ENCODE measurements at regions not wholly inside any gene's neighbourhood (a gene's known extent, or its start where the extent isn't known, plus 50 kb on each side); places are given as distances from the start of the nearest gene placed in this dataset.

DNA sequence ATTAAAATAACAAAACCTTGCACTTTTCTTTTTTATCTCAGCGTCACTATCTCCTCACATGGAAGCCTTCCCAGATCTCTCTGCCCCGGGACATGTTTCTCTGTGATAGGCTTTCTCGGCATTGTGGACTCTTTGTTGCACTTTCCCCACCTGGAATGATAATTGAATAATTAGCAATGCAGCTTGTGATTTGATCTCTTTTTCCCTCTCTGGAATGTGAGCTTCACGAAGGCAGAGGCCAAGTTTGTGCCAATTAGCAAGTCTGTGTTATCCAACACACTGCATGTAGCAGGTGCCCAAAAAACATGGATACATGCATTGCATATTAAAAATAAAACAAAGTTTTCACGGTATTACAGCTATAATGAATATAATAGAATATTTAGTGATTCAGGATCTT is 431.2 kb downstream of the HAPSTR1 start:
- Histone ChIP-seq H3K27ac (no peak overlapping the region), H3K27me3 (no peaks in the 10 kb centered on the region), H3K4me3 (no peak overlapping the region), H3K36me3 (no peaks in the 10 kb centered on the region), H3K9me3 (no peaks in the 10 kb centered on the region), H3K4me1 (peaks cover 2 to 15% (median 15%) of the 10 kb centered on the region in 4 donors)
- no peak for TF ChIP-seq POLR2AphosphoS5 (IDR thresholded peaks at IDR 0.05)
- TF ChIP-seq, protein P1, sequence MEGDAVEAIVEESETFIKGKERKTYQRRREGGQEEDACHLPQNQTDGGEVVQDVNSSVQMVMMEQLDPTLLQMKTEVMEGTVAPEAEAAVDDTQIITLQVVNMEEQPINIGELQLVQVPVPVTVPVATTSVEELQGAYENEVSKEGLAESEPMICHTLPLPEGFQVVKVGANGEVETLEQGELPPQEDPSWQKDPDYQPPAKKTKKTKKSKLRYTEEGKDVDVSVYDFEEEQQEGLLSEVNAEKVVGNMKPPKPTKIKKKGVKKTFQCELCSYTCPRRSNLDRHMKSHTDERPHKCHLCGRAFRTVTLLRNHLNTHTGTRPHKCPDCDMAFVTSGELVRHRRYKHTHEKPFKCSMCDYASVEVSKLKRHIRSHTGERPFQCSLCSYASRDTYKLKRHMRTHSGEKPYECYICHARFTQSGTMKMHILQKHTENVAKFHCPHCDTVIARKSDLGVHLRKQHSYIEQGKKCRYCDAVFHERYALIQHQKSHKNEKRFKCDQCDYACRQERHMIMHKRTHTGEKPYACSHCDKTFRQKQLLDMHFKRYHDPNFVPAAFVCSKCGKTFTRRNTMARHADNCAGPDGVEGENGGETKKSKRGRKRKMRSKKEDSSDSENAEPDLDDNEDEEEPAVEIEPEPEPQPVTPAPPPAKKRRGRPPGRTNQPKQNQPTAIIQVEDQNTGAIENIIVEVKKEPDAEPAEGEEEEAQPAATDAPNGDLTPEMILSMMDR (IDR thresholded peaks at IDR 0.05), result no peak
- no peak for TF ChIP-seq EP300 (IDR thresholded peaks at IDR 0.05)
- TF ChIP-seq POLR2A (IDR thresholded peaks at IDR 0.05), result no peak
- DNase-seq, result no peak
- WGBS, 2 donors, result 66 to 68% methylated on average over 5 of the region's 5 CpGs
- intact Hi-C loops (cut with DNase I), result loop anchor here (5.0 kb wide), 1 partner anchor 225 kb away; no protein-coding TSS in a partner anchor

DNA sequence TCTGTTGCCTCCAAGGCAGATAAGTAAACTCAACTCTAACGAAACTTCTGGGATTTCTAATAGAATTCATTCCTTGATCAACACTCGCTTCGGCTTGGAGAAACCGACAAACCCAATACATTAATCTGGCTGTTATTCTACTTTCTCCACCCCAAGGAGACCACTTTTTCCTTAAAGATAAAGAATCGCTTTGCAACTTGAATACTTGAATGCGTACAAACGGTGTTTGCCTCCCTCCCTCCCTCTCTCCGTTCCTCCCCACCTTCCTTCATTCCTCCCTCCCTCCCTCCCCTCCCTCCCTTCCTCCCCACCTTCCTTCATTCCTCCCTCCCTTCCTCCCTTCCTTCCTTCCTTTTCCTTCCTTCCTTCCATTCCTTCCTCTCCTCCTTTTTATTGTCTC is 432.6 kb downstream of the HAPSTR1 start:
- H3K36me3 ChIP-seq, result no peaks in the 10 kb centered on the region
- H3K27ac ChIP-seq, result no peak overlapping the region
- WGBS, 2 donors, result 67 to 91% methylated on average over 7 to 8 of the region's 8 CpGs
- intact Hi-C loops (cut with DNase I), result loop anchor here (5.0 kb wide), 1 partner anchor 227 kb away; no protein-coding TSS in a partner anchor
- TF ChIP-seq, protein P1 (IDR thresholded peaks at IDR 0.05), result no peak
- TF ChIP-seq EP300 (IDR thresholded peaks at IDR 0.05) (no peak), POLR2AphosphoS5 (IDR thresholded peaks at IDR 0.05) (no peak), POLR2A (IDR thresholded peaks at IDR 0.05) (no peak)
- no peaks in the 10 kb centered on the region for H3K9me3 ChIP-seq
- no peak for DNase-seq
- H3K27me3 ChIP-seq, result no peaks in the 10 kb centered on the region
- H3K4me3 ChIP-seq, result no peak overlapping the region
- peaks cover 0 to 9% (median 5%) of the 10 kb centered on the region in 4 donors for H3K4me1 ChIP-seq

DNA sequence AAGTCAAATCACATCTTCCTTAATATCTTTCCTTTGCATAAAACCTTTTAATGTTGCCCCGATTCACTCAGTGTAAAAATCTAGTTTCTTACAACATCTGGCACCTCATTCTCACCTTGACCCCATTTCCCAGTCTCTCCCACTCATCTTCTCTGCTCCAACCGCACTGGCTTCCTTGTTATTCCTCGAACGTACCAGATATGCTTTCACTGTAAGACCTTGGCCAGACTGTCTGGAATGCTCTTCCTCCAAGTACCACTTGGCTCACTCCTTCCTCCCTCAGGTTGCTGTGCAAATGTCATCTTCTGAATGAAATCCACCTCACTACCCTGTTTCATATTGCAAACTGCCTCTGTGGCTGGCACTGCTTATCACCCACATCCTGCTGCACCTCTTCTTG is 433.6 kb downstream of the HAPSTR1 start:
- no peaks in the 10 kb centered on the region for H3K27me3 ChIP-seq
- TF ChIP-seq EP300 (IDR thresholded peaks at IDR 0.05), result no peak
- TF ChIP-seq POLR2AphosphoS5 (IDR thresholded peaks at IDR 0.05), result no peak
- TF ChIP-seq, protein P1 (IDR thresholded peaks at IDR 0.05), result no peak
- no peak for TF ChIP-seq POLR2A (IDR thresholded peaks at IDR 0.05)
- no peak overlapping the region for H3K4me3 ChIP-seq
- H3K9me3 ChIP-seq, result no peaks in the 10 kb centered on the region
- no peak overlapping the region for H3K27ac ChIP-seq
- peaks cover 0 to 9% (median 3%) of the 10 kb centered on the region in 4 donors for H3K4me1 ChIP-seq
- intact Hi-C loops (cut with DNase I), result no loop called here
- 89 to 92% methylated on average over 4 of the region's 4 CpGs for WGBS, 2 donors
- H3K36me3 ChIP-seq, result no peaks in the 10 kb centered on the region
- DNase-seq, result no peak

DNA sequence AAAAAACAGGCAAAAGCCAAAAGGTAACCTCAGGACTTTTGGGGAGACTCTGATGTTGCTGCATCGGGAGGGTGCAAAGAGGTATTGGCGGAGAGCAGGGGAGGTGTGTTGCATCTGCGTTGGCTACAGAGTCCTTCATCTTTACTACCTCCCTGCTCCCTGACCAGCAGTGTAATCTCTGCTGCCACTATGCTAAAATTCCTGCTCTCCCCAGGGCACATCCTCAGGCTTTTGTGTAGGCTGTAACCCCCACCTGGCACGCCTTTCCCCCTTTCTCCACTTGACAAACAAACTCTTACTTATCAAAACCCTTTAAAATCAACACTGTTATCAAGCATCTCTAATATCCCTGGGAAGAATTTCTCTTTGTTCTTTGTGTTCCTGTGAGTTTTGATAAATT is 435.3 kb downstream of the HAPSTR1 start:
- H3K36me3 ChIP-seq, result no peaks in the 10 kb centered on the region
- H3K4me3 ChIP-seq, result no peak overlapping the region
- no peak for DNase-seq
- H3K9me3 ChIP-seq, result no peaks in the 10 kb centered on the region
- H3K27ac ChIP-seq, result no peak overlapping the region
- H3K27me3 ChIP-seq, result no peaks in the 10 kb centered on the region
- H3K4me1 ChIP-seq, result peaks cover 0 to 9% (median 3%) of the 10 kb centered on the region in 4 donors
- intact Hi-C loops (cut with DNase I), result no loop called here
- 67 to 71% methylated on average over 4 of the region's 4 CpGs for WGBS, 2 donors
- TF ChIP-seq, protein P1 (IDR thresholded peaks at IDR 0.05), result no peak
- TF ChIP-seq POLR2AphosphoS5 (IDR thresholded peaks at IDR 0.05) (no peak), EP300 (IDR thresholded peaks at IDR 0.05) (no peak), POLR2A (IDR thresholded peaks at IDR 0.05) (no peak)

DNA sequence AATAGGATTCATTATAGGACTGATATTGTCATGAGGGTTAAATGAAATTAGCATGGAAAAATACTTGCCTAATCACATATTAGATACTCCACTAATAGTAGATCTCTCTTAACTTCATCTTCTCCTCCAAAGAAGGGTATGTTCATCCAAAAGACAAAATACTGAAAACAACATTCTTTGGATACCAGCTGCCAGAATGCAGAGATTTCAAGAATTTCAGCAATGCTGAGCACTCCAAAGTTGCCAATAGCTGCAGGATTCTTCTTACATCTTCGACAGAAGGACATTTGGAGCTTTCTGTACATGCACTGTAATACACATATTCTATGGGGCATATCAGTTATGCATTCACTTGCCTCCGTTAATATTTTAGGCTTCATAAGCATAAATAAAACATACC is 436.5 kb downstream of the HAPSTR1 start:
- no peaks in the 10 kb centered on the region for H3K27me3 ChIP-seq
- 60 to 78% methylated on average over 2 of the region's 2 CpGs for WGBS, 2 donors
- peaks cover 0 to 9% (median 3%) of the 10 kb centered on the region in 4 donors for H3K4me1 ChIP-seq
- H3K9me3 ChIP-seq, result peaks cover 0 to 2% (median 0%) of the 10 kb centered on the region in 4 donors
- no peak for DNase-seq
- H3K36me3 ChIP-seq, result no peaks in the 10 kb centered on the region
- intact Hi-C loops (cut with DNase I), result no loop called here
- no peak overlapping the region for H3K27ac ChIP-seq
- TF ChIP-seq EP300 (IDR thresholded peaks at IDR 0.05) (no peak), POLR2A (IDR thresholded peaks at IDR 0.05) (no peak), POLR2AphosphoS5 (IDR thresholded peaks at IDR 0.05) (no peak)
- TF ChIP-seq, protein P1 (IDR thresholded peaks at IDR 0.05), result no peak
- H3K4me3 ChIP-seq, result no peak overlapping the region

Data from sigmoid colon (tissue), 6 donors.